ENCODE measurements at regions not wholly inside any gene's neighbourhood (a gene's known extent, or its start where the extent isn't known, plus 50 kb on each side); places are given as distances from the start of the nearest gene placed in this dataset.

DNA sequence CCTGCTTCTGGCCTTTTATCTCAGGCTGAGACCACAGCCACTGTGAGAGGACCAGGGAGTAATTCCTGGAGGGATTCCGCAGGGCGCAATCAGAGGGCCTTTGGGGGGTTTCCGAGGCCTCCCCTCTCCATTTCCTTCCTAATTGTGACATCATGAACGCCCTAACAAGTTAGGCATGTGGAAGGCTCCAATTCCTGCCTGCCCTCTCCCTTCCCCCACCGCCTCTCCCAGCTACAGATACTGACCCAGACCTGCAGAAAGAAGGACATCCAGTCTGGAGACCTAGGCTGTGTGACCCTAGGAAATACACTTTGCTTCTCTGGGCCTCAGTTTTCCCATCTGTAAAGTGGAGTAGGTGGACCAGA, 637.9 kb downstream of the MED13L start:
- H3K9me3 ChIP-seq (ENCODE audit: severe bottlenecking), result no peaks in the 10 kb centered on the region
- H3K36me3 ChIP-seq, result no peaks in the 10 kb centered on the region
- no peak for TF ChIP-seq CTCF (IDR thresholded peaks at IDR 0.05; ENCODE audit: low read depth, low read length)
- H3K27me3 ChIP-seq (ENCODE audit: insufficient read depth, low read depth, severe bottlenecking), result peaks cover 10% of the 10 kb centered on the region
- no peak overlapping the region for H3K4me3 ChIP-seq (ENCODE audit: low read depth, low read length)
- DNase-seq, result no peak
- no peak overlapping the region for H3K27ac ChIP-seq

GRCh38 chr12:115638733-115639647, 638.5 kb downstream of the MED13L start:
- TF ChIP-seq CTCF (IDR thresholded peaks at IDR 0.05; ENCODE audit: low read depth, low read length), result no peak
- no peak for DNase-seq
- Histone ChIP-seq H3K27me3 (ENCODE audit: insufficient read depth, low read depth, severe bottlenecking) (peaks cover 10% of the 10 kb centered on the region), H3K27ac (no peak overlapping the region), H3K9me3 (ENCODE audit: severe bottlenecking) (no peaks in the 10 kb centered on the region), H3K4me3 (ENCODE audit: low read depth, low read length) (no peak overlapping the region), H3K36me3 (no peaks in the 10 kb centered on the region)

- no peak for DNase-seq
- H3K9me3 ChIP-seq (ENCODE audit: severe bottlenecking), result no peaks in the 10 kb centered on the region
- no peak overlapping the region for H3K4me3 ChIP-seq (ENCODE audit: low read depth, low read length)
- TF ChIP-seq CTCF (IDR thresholded peaks at IDR 0.05; ENCODE audit: low read depth, low read length), result no peak
- H3K36me3 ChIP-seq, result no peaks in the 10 kb centered on the region
- H3K27ac ChIP-seq, result no peak overlapping the region
- peaks cover 10% of the 10 kb centered on the region for H3K27me3 ChIP-seq (ENCODE audit: insufficient read depth, low read depth, severe bottlenecking)
Measured at GRCh38 chr12:115636546-115636945, 640.9 kb downstream of the MED13L start.

GRCh38 chr12:115632308-115632707, 645.2 kb downstream of the MED13L start:
- H3K27me3 ChIP-seq (ENCODE audit: insufficient read depth, low read depth, severe bottlenecking), result peaks cover 11% of the 10 kb centered on the region
- H3K27ac ChIP-seq, result no peak overlapping the region
- no peak overlapping the region for H3K4me3 ChIP-seq (ENCODE audit: low read depth, low read length)
- TF ChIP-seq CTCF (IDR thresholded peaks at IDR 0.05; ENCODE audit: low read depth, low read length), result no peak
- H3K36me3 ChIP-seq, result no peaks in the 10 kb centered on the region
- DNase-seq, result no peak
- H3K9me3 ChIP-seq (ENCODE audit: severe bottlenecking), result no peaks in the 10 kb centered on the region

- H3K9me3 ChIP-seq (ENCODE audit: severe bottlenecking), result no peaks in the 10 kb centered on the region
- H3K36me3 ChIP-seq, result no peaks in the 10 kb centered on the region
- H3K27me3 ChIP-seq (ENCODE audit: insufficient read depth, low read depth, severe bottlenecking), result peaks cover 10% of the 10 kb centered on the region
- TF ChIP-seq CTCF (IDR thresholded peaks at IDR 0.05; ENCODE audit: low read depth, low read length), result no peak
- no peak overlapping the region for H3K27ac ChIP-seq
- H3K4me3 ChIP-seq (ENCODE audit: low read depth, low read length), result no peak overlapping the region
- DNase-seq, result no peak
Measured at GRCh38 chr12:115630136-115630535, 647.4 kb downstream of the MED13L start.

- no peaks in the 10 kb centered on the region for H3K36me3 ChIP-seq
- no peak for DNase-seq
- H3K9me3 ChIP-seq (ENCODE audit: severe bottlenecking), result no peaks in the 10 kb centered on the region
- no peak for TF ChIP-seq CTCF (IDR thresholded peaks at IDR 0.05; ENCODE audit: low read depth, low read length)
- H3K27me3 ChIP-seq (ENCODE audit: insufficient read depth, low read depth, severe bottlenecking), result peaks cover 6% of the 10 kb centered on the region
- H3K4me3 ChIP-seq (ENCODE audit: low read depth, low read length), result no peak overlapping the region
- no peak overlapping the region for H3K27ac ChIP-seq
Measured at GRCh38 chr12:115626210-115626609, 651.3 kb downstream of the MED13L start.

Data from WERI-Rb-1 (cell line).